SK-N-SH treated with all-trans-retinoic acid at 6 μM for 48 hours (cell line): ENCODE measurements at regions not wholly inside any gene's neighbourhood (a gene's known extent, or its start where the extent isn't known, plus 50 kb on each side); places are given as distances from the start of the nearest gene placed in this dataset.

Source experiments
- ATAC-seq: fragments of 200-7000 bp; cut with Tn5 transposase; 3 replicates; pipeline ENCODE4 v1.9.1; 2020; ENCODE audit warnings: mild to moderate bottlenecking, moderate library complexity
- ARNTL ChIP-seq: fragments of 450-650 bp; formaldehyde crosslinking; IDR thresholded peaks from 2 replicates; pipeline ENCODE4 v1.5.0; 2020; ENCODE audit warnings: low read depth, mild to moderate bottlenecking, moderate library complexity, borderline replicate concordance
- BACH2 ChIP-seq: fragments of 250-450 bp; sonication (Bioruptor Pico); IDR thresholded peaks from 2 replicates; pipeline ENCODE4 v1.9.0; 2021; ENCODE audit warnings: mild to moderate bottlenecking, borderline replicate concordance
- CSDC2 ChIP-seq: fragments of 250-450 bp; sonication (Bioruptor Pico); IDR thresholded peaks from 2 replicates; pipeline ENCODE4 v1.5.0; 2020; ENCODE audit warnings: mild to moderate bottlenecking, moderate library complexity
- ESRRG ChIP-seq: fragments of 250-450 bp; sonication (Bioruptor Pico); IDR thresholded peaks from 2 replicates; pipeline ENCODE4 v1.6.1; 2021; ENCODE audit warnings: mild to moderate bottlenecking
- GLIS3 ChIP-seq: fragments of 250-450 bp; sonication (Bioruptor Pico); IDR thresholded peaks from 2 replicates; pipeline ENCODE4 v1.5.0; 2020; ENCODE audit warnings: mild to moderate bottlenecking, moderate library complexity
- ISL1 ChIP-seq: fragments of 250-450 bp; sonication (Bioruptor Pico); IDR thresholded peaks from 2 replicates; pipeline ENCODE4 v2.1.2; 2022; ENCODE audit warnings: mild to moderate bottlenecking, moderate library complexity
- OSR1 ChIP-seq: fragments of 250-450 bp; sonication (Bioruptor Pico); IDR thresholded peaks from 2 replicates; pipeline ENCODE4 v1.8.0; 2022; ENCODE audit warnings: moderate library complexity, mild to moderate bottlenecking, inconsistent platforms
- SNAI2 ChIP-seq: fragments of 250-450 bp; sonication (Bioruptor Pico); IDR thresholded peaks from 2 replicates; pipeline ENCODE4 v1.5.0; 2020; ENCODE audit warnings: mild to moderate bottlenecking, moderate library complexity
- TCF4 ChIP-seq: fragments of 250-450 bp; sonication (Bioruptor Pico); IDR thresholded peaks from 2 replicates; pipeline ENCODE4 v1.8.0; 2021; ENCODE audit warnings: mild to moderate bottlenecking, moderate library complexity, borderline replicate concordance
- TOX ChIP-seq: fragments of 250-450 bp; sonication (Bioruptor Pico); IDR thresholded peaks from 2 replicates; pipeline ENCODE4 v1.8.0; 2021; ENCODE audit warnings: mild to moderate bottlenecking, moderate library complexity, borderline replicate concordance
- ZC3H10 ChIP-seq: fragments of 250-450 bp; sonication (Bioruptor Pico); IDR thresholded peaks from 2 replicates; pipeline ENCODE4 v1.5.1; 2021; ENCODE audit warnings: mild to moderate bottlenecking, moderate library complexity
- ZFP3 ChIP-seq: fragments of 250-450 bp; sonication (Bioruptor Pico); IDR thresholded peaks from 2 replicates; pipeline ENCODE4 v1.5.0; 2020; ENCODE audit warnings: mild to moderate bottlenecking, moderate library complexity
- ZFP30 ChIP-seq: fragments of 450-650 bp; formaldehyde crosslinking; IDR thresholded peaks from 2 replicates; pipeline ENCODE4 v1.5.0; 2022; ENCODE audit warnings: mild to moderate bottlenecking, moderate library complexity
- ZNF565 ChIP-seq: fragments of 450-650 bp; formaldehyde crosslinking; conservative IDR thresholded peaks from 2 replicates; pipeline ENCODE4 v1.5.0; 2020; ENCODE audit warnings: low read depth, mild to moderate bottlenecking, moderate library complexity
- ZNF70 ChIP-seq: fragments of 450-650 bp; formaldehyde crosslinking; IDR thresholded peaks from 2 replicates; pipeline ENCODE4 v1.5.0; 2020; ENCODE audit warnings: mild to moderate bottlenecking, moderate library complexity
- ZNF8 ChIP-seq: fragments of 450-650 bp; formaldehyde crosslinking; IDR thresholded peaks from 2 replicates; pipeline ENCODE4 v1.5.0; 2020; ENCODE audit warnings: mild to moderate bottlenecking, moderate library complexity
- TF ChIP-seq, protein P1 (sequence below): fragments of 250-450 bp; sonication (Bioruptor Pico); IDR thresholded peaks from 2 replicates; pipeline ENCODE4 v1.5.1; 2021; ENCODE audit warnings: mild to moderate bottlenecking, moderate library complexity
- TF ChIP-seq, protein P2 (sequence below): fragments of 250-450 bp; sonication (Bioruptor Pico); IDR thresholded peaks from 2 replicates; pipeline ENCODE4 v1.8.0; 2021; ENCODE audit warnings: low read depth, mild to moderate bottlenecking, moderate library complexity, borderline replicate concordance
- TF ChIP-seq, protein P3 (sequence below): fragments of 250-450 bp; sonication (Bioruptor Pico); IDR thresholded peaks from 2 replicates; pipeline ENCODE4 v1.8.0; 2020; ENCODE audit warnings: mild to moderate bottlenecking, moderate library complexity, borderline replicate concordance
- TF ChIP-seq, protein P4 (sequence below): fragments of 250-450 bp; sonication (Bioruptor Pico); IDR thresholded peaks from 2 replicates; pipeline ENCODE4 v1.5.1; 2020; ENCODE audit warnings: low read depth, mild to moderate bottlenecking, moderate library complexity

DNA sequence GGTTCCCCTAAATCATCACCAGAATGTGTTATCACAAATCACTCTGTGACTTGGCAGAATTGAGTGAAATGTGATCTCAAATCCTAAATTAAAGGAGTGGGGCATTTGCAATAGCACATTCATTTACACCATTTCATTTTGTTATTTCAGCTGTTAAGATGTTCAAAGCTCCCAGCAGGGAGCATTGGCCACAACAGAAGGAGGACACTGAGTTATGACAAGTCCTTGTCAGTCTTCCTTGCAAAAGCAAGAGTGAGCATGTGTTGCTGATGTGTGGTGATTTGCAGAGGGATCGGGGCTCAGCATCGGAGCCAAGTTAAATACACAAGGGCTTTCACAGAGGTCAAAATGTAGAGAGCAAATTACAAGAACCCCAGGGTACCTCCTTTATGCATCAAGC lies 372.2 kb upstream of the CDH5 start:
- TF ChIP-seq, protein P1, sequence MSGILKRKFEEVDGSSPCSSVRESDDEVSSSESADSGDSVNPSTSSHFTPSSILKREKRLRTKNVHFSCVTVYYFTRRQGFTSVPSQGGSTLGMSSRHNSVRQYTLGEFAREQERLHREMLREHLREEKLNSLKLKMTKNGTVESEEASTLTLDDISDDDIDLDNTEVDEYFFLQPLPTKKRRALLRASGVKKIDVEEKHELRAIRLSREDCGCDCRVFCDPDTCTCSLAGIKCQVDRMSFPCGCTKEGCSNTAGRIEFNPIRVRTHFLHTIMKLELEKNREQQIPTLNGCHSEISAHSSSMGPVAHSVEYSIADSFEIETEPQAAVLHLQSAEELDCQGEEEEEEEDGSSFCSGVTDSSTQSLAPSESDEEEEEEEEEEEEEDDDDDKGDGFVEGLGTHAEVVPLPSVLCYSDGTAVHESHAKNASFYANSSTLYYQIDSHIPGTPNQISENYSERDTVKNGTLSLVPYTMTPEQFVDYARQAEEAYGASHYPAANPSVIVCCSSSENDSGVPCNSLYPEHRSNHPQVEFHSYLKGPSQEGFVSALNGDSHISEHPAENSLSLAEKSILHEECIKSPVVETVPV: no peak
- TF ChIP-seq SNAI2: no peak
- no peak for TF ChIP-seq ZFP3 (CRISPR knock-in tag)
- no peak for TF ChIP-seq ESRRG (CRISPR knock-in tag)
- no peak for TF ChIP-seq CSDC2 (CRISPR knock-in tag)
- no peak for TF ChIP-seq ZNF565 (CRISPR knock-in tag)
- TF ChIP-seq ZNF8 (CRISPR knock-in tag): no peak
- TF ChIP-seq ZC3H10 (CRISPR knock-in tag): no peak
- no peak for TF ChIP-seq ZNF70 (CRISPR knock-in tag)
- TF ChIP-seq, protein P2, sequence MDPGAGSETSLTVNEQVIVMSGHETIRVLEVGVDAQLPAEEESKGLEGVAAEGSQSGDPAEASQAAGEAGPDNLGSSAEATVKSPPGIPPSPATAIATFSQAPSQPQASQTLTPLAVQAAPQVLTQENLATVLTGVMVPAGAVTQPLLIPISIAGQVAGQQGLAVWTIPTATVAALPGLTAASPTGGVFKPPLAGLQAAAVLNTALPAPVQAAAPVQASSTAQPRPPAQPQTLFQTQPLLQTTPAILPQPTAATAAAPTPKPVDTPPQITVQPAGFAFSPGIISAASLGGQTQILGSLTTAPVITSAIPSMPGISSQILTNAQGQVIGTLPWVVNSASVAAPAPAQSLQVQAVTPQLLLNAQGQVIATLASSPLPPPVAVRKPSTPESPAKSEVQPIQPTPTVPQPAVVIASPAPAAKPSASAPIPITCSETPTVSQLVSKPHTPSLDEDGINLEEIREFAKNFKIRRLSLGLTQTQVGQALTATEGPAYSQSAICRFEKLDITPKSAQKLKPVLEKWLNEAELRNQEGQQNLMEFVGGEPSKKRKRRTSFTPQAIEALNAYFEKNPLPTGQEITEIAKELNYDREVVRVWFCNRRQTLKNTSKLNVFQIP (CRISPR knock-in tag): no peak
- TF ChIP-seq TOX: no peak
- TF ChIP-seq, protein P3, sequence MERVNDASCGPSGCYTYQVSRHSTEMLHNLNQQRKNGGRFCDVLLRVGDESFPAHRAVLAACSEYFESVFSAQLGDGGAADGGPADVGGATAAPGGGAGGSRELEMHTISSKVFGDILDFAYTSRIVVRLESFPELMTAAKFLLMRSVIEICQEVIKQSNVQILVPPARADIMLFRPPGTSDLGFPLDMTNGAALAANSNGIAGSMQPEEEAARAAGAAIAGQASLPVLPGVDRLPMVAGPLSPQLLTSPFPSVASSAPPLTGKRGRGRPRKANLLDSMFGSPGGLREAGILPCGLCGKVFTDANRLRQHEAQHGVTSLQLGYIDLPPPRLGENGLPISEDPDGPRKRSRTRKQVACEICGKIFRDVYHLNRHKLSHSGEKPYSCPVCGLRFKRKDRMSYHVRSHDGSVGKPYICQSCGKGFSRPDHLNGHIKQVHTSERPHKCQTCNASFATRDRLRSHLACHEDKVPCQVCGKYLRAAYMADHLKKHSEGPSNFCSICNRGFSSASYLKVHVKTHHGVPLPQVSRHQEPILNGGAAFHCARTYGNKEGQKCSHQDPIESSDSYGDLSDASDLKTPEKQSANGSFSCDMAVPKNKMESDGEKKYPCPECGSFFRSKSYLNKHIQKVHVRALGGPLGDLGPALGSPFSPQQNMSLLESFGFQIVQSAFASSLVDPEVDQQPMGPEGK (CRISPR knock-in tag): no peak
- no peak for TF ChIP-seq ZFP30 (CRISPR knock-in tag)
- no peak for TF ChIP-seq TCF4
- no peak for TF ChIP-seq BACH2 (CRISPR knock-in tag)
- TF ChIP-seq ISL1 (CRISPR knock-in tag): no peak
- TF ChIP-seq ARNTL (CRISPR knock-in tag): no peak
- TF ChIP-seq, protein P4, sequence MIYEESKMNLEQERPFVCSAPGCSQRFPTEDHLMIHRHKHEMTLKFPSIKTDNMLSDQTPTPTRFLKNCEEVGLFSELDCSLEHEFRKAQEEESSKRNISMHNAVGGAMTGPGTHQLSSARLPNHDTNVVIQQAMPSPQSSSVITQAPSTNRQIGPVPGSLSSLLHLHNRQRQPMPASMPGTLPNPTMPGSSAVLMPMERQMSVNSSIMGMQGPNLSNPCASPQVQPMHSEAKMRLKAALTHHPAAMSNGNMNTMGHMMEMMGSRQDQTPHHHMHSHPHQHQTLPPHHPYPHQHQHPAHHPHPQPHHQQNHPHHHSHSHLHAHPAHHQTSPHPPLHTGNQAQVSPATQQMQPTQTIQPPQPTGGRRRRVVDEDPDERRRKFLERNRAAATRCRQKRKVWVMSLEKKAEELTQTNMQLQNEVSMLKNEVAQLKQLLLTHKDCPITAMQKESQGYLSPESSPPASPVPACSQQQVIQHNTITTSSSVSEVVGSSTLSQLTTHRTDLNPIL (CRISPR knock-in tag): no peak
- TF ChIP-seq GLIS3 (CRISPR knock-in tag): no peak
- no peak for ATAC-seq

DNA sequence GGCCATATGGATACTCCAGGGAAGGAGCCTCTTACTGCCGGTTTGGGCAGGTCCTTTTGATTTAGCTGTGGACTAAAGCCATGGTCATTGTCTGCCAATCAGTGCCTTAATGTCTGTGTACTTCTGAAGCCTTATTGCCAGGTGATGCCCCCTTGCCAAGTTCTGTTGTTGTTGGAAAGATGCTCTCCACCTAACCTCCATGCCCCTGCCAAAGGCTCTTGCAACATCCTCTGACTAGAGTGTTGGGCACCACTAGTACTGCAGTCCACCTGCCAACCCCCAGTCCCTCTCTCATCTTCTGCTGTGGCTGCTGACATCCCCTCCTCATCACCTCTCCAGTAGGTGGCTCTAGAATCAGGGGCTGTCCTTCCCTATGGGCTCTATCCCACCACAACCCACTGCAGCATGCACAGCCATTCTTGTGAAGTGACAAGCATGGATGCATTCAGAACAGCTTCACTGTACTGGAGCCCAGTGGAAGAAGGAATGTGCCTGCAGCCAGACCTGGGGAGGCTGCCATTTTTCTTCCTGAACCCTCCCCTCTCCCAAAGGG lies 375.3 kb upstream of the CDH5 start:
- no peak for ATAC-seq
- TF ChIP-seq ESRRG (CRISPR knock-in tag) (no peak), ZNF70 (CRISPR knock-in tag) (no peak), OSR1 (CRISPR knock-in tag) (no peak), CSDC2 (CRISPR knock-in tag) (no peak), ZFP3 (CRISPR knock-in tag) (no peak), TCF4 (no peak), TOX (no peak), ZNF565 (CRISPR knock-in tag) (no peak)
- TF ChIP-seq, protein P3 (CRISPR knock-in tag): no peak
- TF ChIP-seq, protein P4 (CRISPR knock-in tag): no peak
- TF ChIP-seq, protein P2 (CRISPR knock-in tag): no peak
